Hypothalamus (tissue), 51 donors: ENCODE measurements at regions not wholly inside any gene's neighbourhood (a gene's known extent, or its start where the extent isn't known, plus 50 kb on each side); places are given as distances from the start of the nearest gene placed in this dataset.

Source experiments
- DNase-seq, 51 donors: peaks; one replicate each; lab custom pipeline; 2025; lab: John Stamatoyannopoulos, UW

DNA sequence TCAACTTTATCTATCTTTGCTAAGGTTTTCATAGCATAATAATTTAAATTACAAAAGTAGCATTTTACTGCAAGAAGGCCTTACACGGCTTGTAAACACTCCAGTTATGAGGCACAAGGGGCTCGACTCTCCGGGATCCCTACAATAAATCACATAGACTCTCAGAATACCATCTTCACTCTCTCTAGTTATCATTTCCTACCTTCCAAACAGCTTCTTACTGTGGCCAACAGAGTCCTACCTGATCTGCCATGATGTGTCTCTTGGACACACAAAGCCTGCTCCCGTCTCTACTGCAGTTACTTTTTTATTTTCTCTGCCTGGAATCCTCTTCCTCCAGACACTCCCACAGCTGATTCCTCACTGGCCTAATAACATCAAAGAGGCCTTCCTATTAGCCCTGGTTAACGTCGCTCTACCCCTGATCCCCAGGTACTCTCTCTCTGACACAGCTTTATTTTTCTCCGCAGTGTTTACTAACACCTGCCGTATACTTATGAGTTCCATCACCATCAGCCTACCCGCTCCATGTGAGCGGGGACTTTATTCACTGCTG is 559.6 kb upstream of the DIPK2B start:
- no peak for DNase-seq

DNA sequence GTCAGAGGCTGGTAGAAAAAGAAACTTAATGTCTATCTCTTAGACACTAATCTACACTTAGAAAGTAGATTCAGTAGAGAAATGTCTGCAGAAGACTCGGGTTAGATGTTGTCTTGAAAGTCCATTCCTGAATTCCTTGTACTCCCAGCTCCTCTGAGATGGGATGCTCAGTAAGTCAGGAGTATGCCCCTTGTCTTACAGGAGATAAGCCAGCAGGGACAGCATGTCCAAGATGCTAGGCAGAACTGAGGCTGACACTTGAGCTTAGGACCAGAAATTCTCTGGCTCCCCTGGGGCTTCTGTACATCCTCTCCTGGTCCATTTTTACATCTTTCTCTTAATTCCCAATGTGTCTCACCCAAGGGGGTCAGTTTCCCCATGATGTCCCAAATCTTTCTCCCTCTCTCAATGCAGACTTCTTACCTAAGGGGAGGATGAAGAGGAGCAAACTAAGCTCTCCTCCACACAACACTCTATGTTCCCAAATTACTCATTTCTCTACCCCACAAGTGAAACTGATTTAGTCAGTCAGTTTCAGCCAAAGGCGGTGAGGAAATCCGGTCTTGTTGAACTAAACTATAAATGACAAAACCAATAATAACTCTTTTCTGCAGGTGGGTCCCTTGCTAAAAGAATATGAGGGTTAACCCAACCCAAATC is 558.2 kb upstream of the DIPK2B start:
- DNase-seq = no peak

DNA sequence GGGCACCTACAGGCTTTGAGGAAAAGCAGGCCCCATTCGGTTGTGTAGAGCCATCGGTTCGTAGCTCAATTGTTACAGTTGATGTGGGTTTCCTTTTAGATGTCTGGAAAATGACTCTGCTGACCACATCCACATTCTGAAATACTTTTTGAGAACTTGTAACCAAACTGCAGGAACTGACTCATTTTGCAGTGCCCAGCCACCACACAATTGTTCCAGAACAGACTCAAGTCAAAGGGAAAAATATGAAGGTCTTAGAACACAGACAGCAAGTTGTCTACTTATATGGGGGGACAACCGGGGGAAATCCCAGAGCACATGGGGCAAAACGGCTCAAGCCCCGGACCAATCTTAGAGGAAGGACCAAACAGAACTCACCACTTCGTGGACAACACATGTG is 557.6 kb upstream of the DIPK2B start:
- no peak for DNase-seq

DNA sequence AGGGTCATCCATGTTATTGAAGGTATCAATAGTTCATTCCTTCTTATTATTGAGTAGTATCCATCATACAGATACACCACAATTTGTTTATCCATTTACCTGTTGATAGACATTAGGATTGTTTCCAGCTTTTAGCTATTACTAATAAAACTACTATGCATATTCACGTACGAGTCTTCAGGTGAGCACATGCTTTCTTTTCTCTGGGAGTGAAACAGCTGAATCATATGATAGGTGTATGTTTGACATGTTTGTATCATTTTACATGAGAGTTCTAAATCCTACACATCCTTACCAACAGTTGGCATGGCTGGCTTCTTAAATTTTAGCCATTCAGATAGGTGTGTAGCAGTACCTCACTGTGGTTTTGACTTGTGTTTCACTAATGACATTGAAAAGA is 556.6 kb upstream of the DIPK2B start:
- no peak for DNase-seq

DNA sequence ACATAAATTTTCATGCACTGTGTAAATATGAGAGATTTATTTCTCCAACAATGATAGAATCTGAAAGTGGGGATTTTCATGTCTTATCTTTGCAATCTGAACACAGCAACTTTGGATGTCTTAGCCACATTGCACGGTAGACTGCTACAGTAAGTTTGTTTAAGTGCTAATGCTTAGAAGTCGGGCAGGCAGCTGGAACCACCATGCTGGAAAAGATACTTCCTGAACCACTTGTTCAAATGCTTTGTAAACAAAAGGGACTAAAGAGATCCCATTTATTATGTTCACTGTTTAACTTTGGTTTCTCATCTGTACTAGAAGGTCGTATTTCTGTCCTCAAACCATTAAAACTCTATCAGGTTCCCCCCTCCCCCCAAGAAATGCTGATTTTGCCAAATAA is 555.9 kb upstream of the DIPK2B start:
- no peak for DNase-seq

DNA sequence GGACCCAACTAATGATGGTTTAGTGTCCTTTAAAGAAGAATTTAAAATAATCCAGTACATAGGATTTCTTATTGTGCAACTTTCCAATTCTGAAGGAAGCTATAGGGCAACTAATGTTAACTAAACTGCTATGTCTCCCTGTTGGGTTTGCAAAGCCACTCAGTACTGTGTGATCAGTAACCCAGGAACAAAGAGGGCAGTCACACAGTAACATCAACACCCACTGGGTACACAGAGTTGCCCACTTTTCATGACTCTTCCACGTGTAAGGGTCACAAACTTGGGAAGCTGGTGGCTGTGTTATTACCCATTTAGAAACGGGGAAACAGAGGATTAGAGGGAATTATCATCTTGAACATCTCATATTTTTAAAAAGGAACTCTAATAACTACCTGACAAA is 555.0 kb upstream of the DIPK2B start:
- DNase-seq = no peak

DNA sequence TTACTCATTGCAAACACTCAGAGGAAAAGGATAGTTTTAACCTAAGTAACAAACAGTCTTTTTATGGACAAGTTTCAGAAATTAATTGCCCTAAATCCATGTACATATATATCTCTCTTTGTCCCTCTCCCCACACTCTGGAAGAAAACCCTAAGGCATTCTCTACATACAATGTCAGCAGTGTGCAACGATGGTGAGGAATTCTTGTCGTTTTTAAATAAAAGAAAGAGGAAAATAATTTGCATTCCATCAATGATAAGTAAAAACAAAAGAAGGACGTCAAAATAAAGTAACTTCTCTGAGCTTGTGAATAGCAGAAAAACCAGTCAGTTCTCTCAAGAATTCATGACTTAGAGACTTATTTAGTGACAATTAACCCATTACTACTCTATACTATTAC is 550.5 kb upstream of the DIPK2B start:
- no peak for DNase-seq

DNA sequence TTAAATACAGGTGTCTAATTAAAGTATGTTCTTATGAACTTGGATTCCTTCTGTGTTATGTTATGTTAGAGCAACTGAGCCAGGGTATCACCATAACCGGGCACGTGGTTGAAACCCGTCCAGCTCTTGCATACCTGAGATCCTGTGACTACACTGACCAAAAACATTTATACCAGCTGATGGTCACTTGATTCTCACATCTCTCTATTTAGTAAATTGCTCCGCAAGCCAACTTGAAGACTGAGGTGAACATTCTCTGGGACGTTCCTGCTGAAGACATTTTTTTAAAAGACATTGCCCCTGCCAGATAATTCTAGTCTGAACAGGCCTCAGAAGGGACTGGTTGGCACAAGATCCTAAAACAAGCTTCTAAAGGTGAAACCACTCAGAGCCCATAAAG is 550.0 kb upstream of the DIPK2B start:
- DNase-seq = no peak

DNA sequence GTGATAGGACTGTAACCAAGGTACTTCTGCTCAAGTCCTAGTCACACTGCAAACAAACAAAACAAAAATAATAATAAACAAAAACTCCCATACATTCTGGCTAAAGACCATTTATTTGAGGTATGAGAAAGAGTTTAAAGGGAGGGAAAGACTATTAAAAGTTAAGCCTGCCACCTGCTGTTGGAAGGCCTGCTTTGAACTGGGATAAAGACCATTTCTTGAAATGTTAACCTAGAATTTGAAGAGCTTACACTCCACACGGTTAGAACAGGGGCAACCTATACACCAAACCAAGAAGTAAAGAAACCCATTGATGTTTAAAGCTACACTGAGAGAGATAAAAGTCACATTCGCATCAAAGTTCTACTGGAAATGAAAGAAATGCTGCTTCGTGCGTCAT is 548.7 kb upstream of the DIPK2B start:
- DNase-seq = no peak

DNA sequence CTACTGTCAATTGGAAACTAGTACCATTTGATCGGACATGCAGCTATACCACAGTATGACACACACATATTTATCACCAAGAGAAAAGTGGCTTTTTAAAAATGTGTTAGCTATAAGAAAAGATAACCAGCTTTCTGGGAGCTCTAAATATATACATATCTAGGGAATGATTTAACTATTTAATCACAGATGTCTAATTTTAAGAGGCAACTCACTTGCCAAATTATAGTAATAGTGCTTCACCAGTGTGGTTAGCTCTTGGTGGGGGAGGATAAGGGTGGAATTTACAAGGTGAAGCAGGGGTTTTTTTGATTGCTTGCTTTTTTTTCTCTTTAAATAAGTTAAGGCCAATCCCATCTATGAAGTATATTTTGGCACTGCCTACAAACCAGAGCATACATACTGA is 547.7 kb upstream of the DIPK2B start:
- no peak for DNase-seq

DNA sequence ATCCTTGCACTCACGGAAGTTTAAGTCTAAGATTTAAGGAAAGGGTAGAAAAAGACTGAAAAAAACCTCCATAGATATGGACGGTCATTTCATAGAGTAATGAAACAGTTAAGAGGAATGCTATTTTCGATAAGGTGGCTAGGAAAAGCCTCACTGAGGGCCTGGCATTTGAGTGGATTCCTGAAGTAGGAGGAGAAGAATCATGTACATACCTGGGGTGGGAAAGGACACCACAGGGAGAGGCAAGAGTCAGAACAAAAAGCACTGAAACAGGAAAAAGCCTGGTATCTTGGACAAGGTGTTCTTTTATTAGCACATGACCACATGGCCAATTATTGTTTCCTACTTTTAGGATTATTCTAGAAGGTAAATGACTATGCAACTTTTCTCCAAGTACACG is 547.2 kb upstream of the DIPK2B start:
- DNase-seq = no peak

DNA sequence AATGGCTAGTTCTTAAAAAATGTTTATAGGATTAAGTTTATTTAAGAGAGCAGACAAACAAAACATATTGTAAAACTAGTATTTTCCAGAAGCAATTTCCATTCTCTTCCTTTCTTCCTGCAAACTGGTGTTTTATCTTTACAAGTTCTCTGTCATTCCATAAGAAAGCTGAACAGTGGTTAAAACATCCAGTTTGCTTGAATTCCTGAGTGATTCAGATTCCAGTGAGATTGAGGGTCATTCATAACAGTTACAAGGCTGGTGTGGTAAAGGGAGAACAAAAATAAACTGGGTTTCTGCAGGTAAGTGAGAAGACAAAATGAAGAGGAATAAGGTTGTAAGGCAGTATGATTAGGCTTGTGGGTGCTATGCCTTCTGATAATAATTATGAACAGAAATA is 544.8 kb upstream of the DIPK2B start:
- no peak for DNase-seq

DNA sequence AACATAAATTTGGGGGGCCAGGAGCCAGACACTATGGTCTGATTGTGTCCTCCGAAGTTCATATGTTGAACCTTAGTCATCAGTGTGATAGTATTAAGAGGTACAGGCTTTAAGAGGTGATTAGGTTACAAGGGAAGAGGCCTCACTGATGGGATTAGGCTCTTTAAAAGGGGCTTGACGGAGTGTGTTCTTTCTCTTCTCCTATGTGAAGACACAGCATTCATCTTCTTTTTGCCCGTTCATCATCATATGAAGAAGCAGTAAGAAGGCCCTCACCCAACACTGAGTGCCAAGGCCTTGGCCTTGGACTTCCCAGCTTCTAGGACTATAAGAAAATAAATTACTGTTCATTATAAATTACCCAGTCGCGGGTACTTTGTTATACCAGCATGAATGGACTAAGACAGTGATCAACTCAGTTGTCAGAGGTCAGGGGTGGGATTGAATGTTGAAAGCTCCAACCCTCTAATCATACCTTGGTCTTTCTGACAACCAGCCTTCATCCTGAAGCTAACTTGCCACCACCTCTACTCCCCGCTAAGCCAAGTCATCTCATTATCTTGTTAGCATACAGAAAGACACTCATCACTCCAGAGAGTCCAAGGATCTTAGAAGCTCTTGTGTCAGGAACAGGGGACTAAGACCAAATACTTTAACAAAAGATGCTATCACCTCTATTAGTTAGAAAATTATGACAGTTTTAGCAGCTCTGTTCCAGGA is 543.4 kb upstream of the DIPK2B start:
- DNase-seq = no peak

DNA sequence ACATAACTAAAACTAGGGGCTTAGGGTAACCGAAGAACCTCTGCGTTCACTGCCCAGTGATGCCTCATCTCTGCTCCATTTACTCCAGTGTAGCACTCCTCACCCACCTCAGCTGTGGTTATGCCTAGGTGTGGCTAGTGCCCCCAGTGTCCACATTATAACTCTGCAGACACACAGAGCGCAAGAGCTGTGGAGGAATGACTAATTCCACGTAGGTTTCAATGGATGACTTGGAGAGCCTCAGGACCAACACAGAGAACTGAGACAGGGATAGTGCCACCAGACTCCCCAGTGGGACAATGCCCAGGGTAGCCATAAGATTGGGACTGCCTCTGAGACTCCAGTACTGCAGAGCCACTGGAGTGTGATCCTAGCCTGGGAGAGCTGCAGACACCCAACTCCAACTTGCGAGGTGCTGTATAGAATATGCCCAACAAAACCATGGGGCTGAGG is 542.4 kb upstream of the DIPK2B start:
- DNase-seq = no peak

DNA sequence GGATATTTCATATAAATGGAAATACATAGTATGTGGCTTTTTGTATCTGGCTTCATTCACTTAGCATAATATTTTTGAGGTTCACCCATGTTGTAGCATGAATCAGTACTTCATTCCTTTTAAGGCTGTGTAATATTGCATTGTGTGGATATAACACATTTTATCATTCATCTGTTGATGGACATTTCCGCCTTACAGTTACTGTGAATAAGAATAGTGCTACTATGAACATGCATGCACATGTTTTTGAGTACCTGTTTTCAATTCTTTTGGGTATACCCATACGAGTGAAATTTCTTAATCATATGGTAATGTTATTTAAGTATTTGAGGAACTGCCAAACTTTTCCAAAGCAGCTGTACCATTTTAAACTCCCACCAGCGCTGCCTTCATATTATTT is 539.6 kb upstream of the DIPK2B start:
- no peak for DNase-seq

DNA sequence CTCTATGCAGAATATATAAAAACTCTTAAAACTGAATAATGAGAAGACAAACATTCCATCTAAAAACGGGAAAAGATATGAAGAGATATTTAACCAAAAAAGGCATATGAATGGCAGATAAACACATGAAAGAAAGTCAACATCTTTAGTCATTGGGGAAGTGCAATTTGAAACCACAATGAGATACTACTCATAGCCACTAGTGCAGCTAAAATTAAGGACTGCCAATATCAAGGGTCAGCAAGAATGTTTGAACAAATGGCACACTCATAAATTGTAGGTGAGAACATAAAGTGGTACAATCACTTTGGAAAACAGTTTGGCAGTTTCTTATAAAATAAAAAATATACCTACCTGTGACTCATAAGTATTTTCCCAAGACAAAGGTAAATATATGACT is 534.9 kb upstream of the DIPK2B start:
- no peak for DNase-seq

DNA sequence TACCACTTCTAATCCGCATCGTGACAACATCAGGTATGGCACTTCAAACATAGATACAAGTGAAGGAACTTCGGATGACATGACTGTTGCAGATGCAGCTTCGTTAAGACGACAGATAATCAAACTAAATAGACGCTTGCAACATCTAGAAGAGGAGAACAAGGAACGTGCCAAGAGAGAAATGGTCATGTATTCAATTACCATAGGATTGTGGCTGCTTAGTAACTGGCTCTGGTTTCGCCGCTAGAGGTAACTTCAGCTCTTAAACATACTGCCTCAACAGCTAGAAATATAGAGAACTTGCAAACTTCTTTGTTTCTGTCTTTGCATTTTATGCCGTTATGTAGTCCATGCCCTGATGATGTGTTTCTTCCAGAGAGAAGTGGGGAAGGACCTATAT is 530.8 kb upstream of the DIPK2B start:
- no peak for DNase-seq

DNA sequence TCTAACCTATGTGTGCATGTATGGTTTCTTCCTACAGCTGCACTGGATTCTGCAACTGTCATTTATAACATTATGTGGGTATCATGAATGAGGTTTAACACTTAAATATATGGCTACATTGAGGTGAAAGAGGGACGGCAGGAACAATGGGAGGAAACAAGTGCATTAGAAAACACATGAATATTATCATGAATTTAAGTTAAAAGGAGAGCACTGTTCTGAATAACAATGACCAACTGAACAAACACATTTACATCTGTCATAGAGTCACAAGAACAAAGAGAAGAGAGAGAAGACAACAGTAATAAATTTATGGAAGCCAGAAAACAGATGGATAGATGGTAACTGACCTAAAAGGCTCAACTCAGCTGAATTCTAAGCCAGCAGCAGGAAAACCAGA is 527.1 kb upstream of the DIPK2B start:
- no peak for DNase-seq

DNA sequence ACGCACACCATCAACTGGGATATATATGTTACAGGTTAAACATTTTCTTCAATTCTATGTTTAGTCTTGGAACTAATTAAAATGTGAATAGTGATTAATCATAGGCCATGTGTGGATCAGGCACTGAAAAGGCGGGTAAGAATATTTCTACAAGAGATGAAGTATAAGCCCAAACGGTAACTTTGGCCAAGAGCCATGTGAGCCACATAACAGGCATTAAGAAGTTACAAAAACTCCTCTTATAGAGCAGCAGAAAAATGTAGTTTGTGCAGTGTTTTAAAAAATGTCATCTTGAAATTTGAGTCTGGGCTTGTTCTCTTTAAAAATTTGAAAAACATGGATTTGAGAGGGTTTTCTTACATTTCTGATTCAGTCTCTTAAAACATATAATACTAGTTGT is 521.8 kb upstream of the DIPK2B start:
- DNase-seq = no peak

DNA sequence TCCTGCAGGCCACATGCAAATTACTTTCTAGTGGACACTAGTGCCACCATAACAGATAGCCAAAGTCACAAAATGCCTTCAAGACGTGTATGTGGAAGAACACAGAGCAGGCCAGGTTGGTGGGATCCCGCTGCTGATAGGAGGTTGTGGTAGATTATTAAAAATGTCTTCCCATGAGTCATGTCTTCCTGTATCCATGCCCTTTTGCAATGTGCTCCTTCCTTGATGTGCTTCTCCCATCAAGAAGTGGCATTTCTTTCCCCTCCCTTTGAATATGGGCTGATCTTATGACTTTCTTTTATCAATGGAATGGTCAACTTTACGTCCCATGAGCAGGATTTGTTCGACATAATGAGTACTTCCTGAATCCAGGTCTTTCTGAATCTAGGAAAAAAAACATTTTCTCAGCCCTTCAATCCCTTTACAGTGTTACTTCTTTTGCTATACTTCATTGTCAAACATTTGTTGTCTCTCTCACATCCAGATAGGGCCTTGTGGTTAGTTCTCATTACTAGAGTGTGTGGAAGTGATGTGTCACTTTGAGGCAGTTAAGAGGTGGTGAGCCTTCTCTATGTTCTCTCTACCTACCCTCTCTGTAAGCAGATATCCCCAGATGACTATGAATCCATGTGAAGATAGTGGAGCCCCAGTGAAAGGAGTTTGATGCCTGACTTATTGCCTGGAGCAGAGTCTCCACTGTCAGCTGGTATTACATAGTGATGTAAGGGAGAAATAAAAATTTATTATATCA is 519.2 kb upstream of the DIPK2B start:
- no peak for DNase-seq

DNA sequence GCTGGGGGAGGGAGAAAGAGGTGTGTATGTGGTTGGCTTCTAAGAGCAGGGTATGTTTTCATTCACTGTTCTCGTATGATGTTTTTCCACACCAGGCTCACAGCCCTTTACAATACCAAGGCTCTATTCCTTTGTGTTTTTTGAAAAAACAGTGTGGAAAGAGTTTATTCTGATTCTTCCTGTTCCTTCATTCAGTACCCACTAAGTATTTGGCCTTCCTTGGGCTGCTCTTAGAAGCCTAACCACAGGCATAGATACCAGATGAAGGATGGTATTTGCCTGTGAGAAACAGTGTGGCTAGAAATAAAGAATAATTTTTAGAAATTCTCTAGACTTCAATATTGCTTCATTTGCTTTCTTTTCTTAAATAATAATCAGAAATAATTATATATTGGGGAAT is 518.0 kb upstream of the DIPK2B start:
- no peak for DNase-seq

DNA sequence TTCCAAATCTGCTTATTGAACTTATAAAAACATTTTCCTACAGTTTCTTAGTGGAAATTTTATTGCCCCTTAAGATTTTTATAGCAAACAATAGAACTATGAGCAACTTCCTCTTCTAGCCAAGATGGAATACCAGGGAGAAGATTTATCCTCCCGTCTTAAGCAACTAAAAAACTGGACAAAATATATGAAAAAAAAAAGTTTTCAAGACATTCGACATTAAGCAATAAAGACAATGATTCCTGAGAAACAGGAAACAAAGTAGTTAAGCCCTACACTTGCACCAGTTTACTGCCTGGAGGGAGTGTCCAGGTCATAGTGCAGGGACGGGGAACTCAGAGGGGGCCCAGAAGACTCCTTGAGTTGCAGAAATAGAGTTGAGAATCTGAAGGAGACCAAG is 516.1 kb upstream of the DIPK2B start:
- DNase-seq = no peak
